Stimulated activated CD8-positive, alpha-beta memory T cell treated with anti-CD3 and anti-CD28 coated beads, Interleukin-7, amount 100 ng/mL, for 24 hours (primary cell): ENCODE measurements at regions not wholly inside any gene's neighbourhood (a gene's known extent, or its start where the extent isn't known, plus 50 kb on each side); places are given as distances from the start of the nearest gene placed in this dataset.
"Not testable (repeated sequence)": the region's sequence is repeated elsewhere in the genome, so short reads cannot be mapped to it uniquely, and the experiment has no call there.

Experiments
- DNase-seq: peaks from one replicate; pipeline ENCODE4 v3.0.0-alpha.2; 2020; ENCODE audit warnings: low read depth

DNA sequence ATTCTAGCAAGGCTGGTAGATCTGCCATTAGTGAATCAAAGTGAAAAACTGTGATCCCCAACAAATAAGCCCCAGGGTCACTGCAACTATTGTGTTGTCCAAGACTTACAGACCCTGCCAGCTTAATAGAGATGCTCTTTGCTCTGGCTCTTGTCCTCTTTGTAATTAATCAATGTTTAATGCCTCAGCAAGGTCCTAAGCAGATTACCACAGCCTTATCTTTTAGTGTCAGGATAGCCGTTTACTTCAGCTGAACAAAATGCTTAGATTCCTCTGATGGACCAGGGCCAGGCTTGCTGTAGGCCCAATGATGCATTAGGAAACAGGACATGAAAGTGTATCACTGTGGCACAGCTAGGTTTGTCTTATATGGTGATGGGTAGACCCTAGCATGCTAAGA is 353.3 kb downstream of the HACE1 start:
- no peak for DNase-seq

DNA sequence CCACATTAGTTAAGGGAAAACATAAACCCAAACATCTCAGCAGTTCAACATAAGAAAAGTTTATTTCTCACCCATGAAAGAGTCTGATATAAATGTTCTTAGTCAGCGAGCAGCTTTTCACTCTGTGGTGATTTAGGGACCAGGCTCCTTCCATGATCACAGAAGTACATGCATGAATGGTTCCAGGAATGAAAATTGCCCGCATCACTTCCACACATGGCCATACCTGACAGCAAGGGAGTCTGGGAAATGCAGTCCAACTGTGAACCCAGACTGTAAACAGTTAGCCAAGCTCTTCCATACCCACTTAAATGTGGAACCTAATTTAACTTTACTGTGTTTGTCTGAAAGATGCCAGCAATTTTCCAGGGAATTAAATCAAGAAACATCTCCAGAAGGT is 353.9 kb downstream of the HACE1 start:
- DNase-seq = no peak

DNA sequence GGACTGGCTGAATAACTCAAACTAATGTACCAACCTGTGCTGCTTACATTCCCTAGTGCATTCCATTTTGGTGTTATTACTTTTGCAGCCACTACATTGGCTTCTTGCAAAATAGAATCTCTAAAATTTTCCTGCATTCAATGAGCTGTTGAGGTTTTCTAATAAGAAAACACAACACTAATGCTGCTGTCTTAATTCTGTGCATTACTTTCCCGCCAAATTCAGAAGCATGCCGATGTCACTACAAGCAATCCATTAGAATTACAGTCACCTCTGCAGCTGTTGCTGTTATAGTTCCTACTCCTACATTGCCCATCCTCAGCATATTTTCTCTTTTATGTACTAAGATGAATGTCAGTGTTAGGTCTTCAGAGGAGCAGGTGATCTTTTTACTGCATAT is 359.5 kb downstream of the HACE1 start:
- no peak for DNase-seq

DNA sequence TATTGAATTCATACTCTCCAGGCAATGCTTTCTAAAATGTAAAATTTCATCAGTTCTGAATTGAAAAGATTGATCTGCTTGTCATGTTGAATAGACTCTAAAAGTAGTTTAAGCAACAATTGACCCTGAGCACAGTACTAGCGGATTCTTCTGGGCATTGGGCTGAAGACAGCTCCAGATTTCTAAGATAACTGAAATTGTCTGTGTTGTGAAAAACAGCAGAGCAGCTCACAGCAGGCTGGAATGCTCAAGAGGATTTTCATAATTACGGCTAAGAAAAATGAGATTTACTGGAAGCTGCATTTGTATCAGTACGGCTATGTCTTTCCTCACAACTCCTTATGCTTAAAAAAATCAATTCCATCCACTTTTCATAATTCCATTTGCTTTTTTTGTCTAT is 373.7 kb downstream of the HACE1 start:
- DNase-seq = no peak

DNA sequence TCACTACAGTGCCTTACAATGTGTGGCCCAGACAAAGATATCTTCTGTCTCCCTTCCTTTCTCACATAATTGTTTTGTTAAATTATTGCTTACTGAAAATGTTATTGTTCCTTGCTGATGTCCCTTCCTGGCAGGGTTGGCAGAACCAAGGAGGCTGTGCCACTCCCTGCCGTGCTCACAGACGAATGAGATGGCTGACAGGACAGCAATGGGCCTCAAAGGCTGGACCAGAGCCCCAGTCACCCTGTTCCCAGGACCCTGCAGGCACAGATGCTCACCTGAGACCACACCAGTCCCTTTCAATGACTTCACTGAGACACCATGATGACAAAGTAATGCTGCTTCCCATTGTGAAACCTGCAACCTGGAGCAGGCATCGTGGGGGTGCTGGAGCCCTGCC is 375.1 kb downstream of the HACE1 start:
- no peak for DNase-seq

DNA sequence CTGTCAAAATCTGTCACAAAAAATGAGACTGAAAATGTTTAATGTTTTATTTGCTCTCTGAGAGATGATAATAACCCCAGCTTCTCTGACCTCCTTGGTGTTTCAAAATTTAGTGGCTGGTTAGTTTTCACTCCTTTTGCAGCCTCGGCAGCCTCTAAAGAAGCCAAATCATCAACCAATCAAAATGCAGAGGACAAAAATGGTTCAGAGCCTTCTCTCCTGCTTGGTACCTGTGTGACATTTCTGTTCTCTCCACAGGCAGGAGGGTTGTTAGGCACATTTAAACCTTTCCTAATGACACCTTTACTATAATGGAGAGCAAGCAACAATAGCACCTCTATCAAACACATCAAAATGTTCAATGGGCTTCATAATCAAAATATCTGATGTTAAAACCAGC is 375.5 kb downstream of the HACE1 start:
- no peak for DNase-seq

DNA sequence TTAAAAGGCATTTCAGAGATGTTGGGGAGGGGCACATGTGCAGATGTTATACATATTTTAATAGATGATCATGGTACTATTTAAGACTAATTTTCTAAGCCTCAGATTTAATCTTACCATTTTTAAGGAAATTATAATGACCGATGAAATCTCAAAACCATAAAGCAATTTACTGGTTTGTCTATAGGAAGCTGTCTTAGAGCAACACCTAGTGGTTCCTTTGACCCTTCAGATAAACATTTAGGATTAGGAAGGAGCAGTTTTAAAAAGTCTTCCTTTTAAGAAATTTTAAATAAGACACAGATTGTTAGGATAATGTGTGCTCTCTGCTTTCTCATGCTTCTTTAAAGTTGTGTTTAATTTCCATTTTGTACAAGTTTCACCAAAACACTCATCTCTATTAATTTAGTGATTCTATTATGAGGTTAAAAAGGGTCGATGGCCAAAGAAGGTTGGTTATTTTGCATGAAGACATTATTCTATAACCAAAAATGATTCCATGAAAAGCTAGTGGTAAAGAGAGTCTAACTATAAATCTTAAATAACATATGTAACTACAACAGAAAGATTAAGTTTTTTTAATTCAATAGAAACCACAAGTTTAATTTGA is 376.4 kb downstream of the HACE1 start:
- DNase-seq = no peak

DNA sequence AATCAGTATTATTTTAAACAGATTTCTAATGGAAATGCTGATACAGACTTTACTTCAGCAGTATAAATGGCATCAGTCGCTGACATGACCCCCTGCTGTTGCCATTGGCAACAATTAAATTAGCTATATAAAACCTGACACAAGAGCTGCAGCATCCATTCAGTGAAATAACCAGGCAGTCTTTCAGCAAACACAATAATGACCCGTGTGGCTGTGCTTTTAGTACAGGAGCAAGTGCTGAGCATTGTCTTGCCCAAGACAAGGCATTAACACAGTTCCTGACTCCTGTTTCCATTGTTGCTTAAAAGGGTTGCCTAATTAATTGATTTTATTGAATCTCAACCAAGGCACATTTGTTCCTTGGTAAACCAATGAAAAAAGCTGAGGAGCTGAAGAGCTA is 382.1 kb downstream of the HACE1 start:
- no peak for DNase-seq

DNA sequence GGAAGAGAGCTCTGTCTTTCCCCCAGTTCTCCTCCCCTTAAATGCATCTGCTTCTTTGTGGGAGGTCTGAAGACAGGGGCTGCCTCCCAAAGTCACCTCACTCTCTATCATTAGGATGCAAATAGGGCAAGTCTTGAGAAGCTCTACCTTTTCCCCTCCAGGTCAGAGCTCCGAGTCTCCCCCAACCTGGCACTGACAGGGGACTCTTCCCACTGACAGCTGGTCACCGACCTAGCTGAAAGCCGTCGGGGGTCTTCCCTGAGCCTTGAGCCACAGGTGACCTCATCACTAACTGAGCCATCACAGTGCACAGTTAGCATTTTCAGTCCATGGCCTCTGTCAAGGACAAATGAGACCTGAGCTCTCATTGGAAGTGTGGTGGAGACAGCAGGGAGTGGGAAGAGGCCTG is 386.7 kb downstream of the HACE1 start:
- DNase-seq = no peak

DNA sequence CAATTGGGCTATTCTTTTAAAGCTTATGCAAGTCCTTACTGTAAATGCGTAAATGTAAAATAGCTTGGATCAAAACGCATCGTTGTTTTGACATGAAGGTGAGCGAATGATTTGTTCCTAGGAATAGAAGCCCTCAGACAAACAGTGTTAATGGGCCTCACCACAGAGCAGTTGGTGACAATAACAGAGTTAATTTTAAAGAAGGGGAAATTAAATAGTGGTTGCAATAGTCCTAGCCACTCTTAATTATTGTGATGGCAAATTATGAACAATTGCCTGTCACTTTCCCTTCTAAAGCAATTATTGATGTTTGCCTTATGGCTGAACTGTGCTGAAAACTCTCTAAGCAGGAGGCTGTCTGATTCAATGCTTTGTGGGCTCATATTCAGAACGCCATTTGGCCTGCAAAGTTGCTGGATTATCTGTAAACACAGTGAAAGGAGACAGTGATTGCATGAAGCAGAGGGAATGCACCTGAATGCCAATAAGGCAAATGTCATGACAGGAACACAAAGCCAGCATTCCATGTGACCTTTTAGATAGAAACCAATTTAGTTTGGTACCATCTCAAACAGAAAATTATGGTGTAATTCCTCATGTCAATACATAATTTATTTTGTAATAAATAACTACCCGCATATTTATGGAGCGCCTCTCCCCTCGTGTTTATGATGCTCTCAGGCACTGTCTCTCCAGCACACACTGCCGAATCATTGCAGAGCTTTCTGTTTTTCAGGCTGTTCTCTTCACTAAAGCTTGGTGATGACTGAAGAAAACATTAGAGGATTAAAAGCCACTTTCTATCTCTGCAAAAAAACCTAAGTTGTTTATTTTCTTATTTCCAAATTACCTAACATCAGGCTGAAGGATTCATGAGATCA is 387.5 kb downstream of the HACE1 start:
- no peak for DNase-seq

DNA sequence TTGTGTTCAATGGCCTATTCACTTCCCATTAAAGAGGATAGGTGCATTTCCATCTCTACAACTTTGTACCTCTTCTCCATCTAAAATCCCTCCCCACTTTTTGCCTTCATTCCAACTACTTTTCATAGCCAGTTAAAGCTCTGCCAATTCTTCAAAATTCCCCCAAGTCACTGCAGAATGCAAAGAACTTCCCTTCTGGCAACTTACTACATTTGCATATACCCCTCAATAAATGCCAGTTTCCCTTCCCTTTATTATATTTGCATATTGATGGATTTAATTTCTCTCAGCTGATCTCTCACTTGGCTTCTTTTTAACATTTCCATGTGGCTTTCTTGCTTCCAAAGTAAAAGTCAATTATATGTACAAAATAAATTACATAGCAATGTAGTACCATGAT is 393.4 kb downstream of the HACE1 start:
- no peak for DNase-seq

DNA sequence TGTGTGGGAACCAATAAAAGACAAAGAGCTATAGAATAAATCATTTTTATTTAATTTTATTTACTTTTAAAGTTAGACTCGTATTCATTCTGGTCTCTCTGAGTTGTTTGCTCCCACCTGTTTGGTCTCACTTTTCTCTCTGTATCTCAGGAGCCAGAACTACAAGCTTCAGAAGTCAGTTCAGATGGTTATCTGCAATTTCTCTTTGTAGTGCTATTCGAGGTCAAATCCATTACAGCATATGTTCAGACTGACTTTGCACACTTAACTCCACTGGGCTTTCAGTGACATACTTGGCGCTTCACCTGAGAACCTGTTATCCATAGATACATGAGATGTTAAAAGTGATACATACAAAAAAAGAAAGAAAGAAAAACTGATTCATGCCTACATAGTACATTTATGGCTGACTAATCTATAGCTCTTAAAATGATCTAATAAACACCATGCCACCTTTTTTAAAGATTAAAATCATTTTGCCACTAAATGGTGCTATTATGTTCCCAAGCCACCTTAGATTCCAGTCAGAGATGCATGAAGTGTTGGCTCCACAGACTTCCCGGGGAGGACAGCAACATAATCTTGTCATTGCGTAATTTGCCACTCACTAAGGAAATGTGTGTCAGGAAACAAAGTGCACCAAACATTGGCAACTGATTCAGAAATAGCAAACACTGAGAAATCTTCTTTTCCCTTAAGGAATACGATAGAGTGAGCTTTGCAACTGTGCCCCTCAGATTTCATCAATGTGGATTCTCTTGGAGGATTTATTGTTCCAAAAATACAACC is 396.7 kb downstream of the HACE1 start:
- DNase-seq = no peak

DNA sequence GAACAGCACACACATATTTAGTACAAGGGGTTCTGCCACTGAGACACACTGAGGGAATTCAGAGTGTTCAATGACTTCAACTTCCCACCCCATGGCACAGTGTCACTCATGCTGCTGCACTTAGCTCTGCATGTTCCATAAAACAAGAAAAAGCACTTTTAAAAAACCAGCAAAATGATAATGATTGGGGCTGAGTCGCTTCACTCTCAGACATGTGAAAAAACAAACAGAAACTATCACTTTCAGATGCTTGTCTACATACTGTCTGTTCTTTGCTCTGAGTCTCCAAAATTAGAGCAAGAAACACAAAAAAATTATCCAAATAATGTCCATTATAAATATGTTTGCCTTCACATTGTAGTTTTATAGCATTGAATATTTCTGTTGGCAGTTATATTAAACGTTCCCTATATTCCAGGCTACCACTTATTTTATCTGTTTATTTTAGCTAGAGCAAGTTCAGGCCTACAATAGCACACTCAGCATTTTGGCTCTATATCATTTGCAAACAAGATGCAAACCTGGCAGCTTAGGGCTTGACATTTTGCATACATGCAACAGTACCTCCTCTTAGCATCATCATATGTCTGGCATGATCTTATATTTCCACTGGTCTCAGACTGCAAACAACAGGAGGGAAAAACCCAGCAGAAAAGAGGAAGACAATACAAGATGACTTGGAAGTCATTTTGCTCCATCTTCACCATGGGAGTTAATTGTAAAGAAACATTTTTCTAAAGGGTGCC is 398.8 kb downstream of the HACE1 start:
- no peak for DNase-seq

DNA sequence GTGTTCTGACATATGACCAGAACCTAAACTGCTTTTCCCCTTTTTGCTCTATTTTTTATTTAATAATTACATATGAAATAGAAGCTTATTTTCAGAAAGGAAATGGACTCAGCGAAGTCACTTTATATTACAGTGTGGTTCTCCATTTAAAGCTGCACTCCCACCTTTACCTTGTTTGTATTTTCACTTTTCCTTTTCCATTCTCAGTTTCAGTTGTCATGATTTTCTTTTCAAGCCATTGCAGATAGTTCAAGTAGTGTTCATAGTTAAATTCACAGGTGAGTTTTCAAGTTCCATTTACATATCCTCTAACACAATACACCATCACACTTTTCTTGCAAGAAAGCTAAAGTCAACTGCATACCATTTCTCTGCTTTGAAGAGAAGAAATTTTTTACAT is 400.2 kb downstream of the HACE1 start:
- DNase-seq = no peak

DNA sequence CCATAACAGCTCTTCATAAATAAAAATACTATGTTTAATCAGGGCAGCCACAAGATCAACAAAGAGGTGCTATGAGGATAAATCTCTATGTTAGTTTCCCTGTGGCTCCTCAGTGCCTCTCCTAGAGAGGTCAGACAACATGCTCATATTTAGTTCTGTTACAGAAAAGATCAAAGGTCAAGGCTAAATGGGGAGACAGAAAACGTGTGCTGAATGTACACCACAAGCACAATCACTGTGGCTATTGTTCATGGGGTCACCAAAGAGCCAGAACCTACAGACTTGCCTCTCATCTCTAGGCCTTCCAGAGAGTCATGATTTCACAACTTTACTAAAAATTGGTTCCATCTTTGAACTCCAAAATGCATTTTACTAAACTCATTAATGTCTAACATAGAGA is 409.8 kb downstream of the HACE1 start:
- DNase-seq = no peak

DNA sequence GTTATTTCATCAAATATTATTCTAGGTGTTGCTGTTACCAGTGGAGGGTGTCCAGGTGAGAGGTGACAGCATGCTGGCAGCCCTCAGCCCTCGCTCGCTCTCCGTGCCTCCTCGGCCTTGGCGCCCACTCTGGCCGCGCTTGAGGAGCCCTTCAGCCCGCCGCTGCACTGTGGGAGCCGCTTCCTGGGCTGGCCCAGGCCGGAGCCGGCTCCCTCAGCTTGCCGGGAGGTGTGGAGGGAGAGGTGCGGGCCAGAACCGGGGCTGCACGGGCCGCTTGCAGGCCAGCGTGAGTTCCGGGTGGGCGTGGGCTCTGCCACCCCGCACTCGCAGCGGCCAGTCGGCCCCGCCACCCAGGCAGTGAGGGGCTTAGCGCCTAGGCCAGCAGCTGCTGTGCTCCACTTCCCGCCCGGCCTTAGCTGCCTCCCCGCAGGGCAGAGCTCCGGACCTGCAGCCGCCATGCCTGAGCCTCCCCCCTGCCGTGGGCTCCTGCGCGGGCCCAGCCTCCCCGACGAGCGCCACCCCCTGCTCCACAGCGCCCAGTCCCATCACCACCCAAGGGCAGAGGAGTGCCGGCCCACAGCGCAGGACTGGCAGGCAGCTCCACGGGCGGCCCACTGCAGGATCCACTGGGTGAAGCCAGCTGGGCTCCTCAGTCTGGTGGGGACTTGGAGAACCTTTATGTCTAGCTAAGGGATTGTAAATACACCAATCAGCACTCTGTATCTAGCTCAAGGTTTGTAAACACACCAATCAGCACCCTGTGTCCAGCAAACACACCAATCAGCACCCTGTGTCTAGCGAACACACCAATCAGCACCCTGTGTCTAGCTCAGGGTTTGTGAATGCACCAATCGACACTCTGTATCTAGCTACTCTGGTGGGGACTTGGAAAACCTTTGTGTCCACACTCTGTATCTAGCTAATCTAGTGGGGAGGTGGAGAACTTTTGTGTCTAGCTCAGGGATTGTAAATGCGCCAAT is 413.3 kb downstream of the HACE1 start:
- DNase-seq = not testable (repeated sequence)

DNA sequence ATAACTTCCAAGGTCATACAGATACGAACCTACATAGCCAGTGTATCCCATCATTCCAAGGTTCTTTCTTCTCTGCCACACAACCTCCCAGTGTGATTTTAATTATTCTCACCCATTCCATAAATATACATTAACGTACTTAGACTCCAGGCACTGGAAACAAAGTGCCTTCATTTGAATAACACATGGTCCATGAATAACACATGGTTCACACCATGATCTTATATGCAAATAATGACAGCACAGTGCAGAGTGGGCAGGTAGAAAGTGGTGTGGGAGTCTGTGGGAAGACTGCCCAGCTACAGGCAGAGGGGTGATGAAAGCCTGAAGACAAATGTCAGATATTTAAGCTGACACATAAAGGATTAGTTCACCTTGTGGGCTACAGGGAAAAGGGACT is 425.2 kb downstream of the HACE1 start:
- no peak for DNase-seq

DNA sequence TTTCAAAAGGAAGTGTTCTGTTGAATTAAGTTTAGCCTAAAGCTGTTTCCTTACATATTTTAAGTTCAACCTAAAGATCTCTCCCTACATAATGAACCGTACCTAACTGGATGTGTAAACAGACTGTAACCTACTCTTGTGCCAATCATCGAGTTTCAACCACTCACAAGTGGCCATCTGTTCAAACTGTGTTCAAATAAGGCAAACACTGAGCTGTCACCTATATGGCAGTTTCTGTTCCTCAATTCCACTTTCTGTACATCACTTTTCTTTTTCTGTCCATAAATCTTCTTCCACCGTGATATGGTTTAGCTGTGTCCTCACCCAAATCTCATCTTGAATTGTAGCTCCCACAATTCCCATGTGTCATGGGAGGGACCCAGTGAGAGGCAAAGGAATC is 428.6 kb downstream of the HACE1 start:
- no peak for DNase-seq

DNA sequence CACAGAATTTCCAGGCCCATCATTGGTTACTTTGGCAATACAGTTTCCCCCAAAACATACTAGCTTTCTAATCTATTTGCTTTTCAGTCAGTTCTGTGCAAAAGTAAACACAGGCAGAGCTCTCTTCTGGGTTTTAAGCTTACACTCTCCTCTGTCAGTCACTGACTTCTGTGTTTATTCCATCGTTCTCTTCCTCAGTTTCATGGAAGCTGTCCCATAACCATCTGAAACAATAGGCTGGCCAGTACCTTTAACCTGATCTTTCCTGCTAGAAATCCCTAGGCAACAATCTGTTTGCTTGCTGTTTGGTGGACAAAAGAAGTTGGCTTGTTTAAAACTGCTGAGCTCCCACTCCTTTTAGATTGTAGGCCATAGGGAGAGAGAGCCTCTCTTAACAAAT is 431.5 kb downstream of the HACE1 start:
- no peak for DNase-seq

DNA sequence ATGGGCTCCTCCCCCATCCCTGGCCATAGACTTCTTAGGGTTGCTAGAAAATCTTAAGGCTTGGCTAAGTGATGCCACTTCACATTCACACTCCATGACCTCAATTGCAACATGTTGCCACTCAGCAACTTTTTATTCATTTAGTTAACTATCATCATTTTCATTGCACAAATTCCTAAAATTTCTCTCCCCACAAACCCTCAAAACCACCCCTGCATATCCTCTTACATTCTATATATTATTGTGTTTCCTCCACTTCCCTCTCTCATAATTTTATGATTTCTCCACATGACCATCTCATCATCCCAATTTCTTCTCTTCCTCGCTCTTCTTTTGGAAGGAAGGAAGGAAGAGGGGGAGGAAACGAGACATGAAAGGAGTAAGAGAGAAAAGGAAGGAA is 436.0 kb downstream of the HACE1 start:
- DNase-seq = no peak

DNA sequence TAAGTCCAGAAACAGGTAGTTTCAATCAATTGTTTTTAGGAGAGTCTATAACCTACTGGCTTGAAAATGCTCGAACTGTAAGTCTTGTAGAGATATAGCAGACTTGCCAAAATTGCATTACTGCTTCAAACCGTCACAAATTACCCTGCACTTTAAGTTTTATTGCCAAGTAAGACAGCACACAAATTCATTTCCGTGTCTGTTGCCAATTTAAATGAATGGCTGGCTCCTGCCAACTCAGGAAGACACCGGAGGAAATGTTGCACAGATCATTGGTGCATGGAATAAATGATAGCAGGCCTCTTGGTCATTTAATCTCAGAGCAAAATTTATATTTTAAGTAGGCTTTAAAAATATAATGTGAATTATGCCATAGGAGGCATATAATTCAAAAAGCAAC is 438.1 kb downstream of the HACE1 start:
- no peak for DNase-seq
